ENCODE measurements at regions not wholly inside any gene's neighbourhood (a gene's known extent, or its start where the extent isn't known, plus 50 kb on each side); places are given as distances from the start of the nearest gene placed in this dataset.

DNA sequence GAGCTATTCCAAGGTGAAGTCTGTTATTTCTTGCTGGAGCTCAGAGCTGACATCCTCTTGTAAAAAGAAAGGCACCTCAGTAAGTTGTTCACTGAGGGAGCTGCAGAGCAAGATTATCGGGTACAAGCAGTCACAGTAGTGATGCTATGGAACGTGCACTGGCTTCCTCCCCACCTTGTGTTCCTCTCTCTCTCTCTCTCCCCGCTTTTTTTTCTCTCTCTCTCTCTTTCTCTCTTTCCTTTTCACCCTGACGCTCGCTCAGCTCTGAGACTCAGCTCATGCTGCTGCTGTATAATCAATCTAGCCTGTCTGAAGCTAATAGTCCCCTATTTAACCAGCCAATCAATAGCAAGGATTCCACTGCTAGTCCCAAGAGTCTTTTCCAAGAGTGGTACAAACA is 587.6 kb upstream of the CDH18 start:
- Histone ChIP-seq H3K4me3 (no peak overlapping the region), H3K4me1 (no peaks in the 10 kb centered on the region), H3K27ac (no peak overlapping the region), H3K27me3 (no peaks in the 10 kb centered on the region), H3K36me3 (no peaks in the 10 kb centered on the region), H3K9me3 (no peaks in the 10 kb centered on the region)
- no peak for ATAC-seq
- WGBS, 2 donors (ENCODE audit: low coverage in 1 of 2), result 10 to 35% methylated on average over 5 of the region's 5 CpGs
- TF ChIP-seq POLR2A (IDR thresholded peaks at IDR 0.05) (no peak), POLR2AphosphoS5 (IDR thresholded peaks at IDR 0.05) (no peak), EP300 (IDR thresholded peaks at IDR 0.05) (no peak)
- TF ChIP-seq, protein P1, sequence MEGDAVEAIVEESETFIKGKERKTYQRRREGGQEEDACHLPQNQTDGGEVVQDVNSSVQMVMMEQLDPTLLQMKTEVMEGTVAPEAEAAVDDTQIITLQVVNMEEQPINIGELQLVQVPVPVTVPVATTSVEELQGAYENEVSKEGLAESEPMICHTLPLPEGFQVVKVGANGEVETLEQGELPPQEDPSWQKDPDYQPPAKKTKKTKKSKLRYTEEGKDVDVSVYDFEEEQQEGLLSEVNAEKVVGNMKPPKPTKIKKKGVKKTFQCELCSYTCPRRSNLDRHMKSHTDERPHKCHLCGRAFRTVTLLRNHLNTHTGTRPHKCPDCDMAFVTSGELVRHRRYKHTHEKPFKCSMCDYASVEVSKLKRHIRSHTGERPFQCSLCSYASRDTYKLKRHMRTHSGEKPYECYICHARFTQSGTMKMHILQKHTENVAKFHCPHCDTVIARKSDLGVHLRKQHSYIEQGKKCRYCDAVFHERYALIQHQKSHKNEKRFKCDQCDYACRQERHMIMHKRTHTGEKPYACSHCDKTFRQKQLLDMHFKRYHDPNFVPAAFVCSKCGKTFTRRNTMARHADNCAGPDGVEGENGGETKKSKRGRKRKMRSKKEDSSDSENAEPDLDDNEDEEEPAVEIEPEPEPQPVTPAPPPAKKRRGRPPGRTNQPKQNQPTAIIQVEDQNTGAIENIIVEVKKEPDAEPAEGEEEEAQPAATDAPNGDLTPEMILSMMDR (IDR thresholded peaks at IDR 0.05), result no peak

DNA sequence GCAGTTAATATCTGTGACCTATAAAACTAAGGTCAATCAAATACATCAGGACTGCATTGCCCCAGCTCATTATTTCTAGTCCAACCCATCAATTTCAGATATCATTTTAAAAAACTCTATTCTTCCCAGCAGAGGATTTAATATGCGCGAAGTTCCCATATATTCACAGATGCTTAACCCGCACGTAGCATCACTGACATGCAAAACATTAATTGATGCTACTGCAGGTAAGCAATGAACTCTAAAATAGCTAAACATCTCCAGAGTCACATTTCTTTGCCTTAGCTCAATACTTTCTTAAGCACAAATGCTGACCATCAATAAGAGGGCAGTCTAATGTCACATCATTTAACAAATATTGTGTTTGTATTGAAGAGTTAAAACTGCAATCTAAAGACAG is 586.6 kb upstream of the CDH18 start:
- TF ChIP-seq, protein P1 (IDR thresholded peaks at IDR 0.05), result no peak
- TF ChIP-seq POLR2A (IDR thresholded peaks at IDR 0.05) (no peak), POLR2AphosphoS5 (IDR thresholded peaks at IDR 0.05) (no peak), EP300 (IDR thresholded peaks at IDR 0.05) (no peak)
- Histone ChIP-seq H3K4me3 (no peak overlapping the region), H3K4me1 (no peaks in the 10 kb centered on the region), H3K27me3 (no peaks in the 10 kb centered on the region), H3K27ac (no peak overlapping the region), H3K36me3 (no peaks in the 10 kb centered on the region), H3K9me3 (no peaks in the 10 kb centered on the region)
- ATAC-seq, result no peak
- 92 to 98% methylated on average over 4 of the region's 4 CpGs for WGBS, 2 donors (ENCODE audit: low coverage in 1 of 2)

DNA sequence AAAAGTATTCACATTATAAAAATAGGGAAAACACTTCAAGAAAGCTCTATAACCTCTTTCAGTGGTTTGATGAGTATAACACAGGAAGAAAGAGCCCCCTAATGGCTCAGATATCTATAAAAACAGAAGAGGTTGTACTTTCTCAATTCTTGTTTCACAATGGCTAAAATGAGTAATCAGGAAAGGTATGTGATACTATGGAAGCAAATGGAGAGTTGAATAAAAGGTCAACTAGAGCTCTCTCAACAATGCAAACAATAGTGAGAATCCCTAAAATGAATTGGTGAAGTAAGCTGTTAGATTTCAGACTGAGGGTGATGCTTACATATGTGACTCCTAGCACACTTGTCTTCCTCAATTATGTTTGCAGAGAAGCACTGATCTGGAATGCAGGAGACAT is 584.6 kb upstream of the CDH18 start:
- TF ChIP-seq, protein P1 (IDR thresholded peaks at IDR 0.05), result no peak
- TF ChIP-seq EP300 (IDR thresholded peaks at IDR 0.05) (no peak), POLR2AphosphoS5 (IDR thresholded peaks at IDR 0.05) (no peak), POLR2A (IDR thresholded peaks at IDR 0.05) (no peak)
- no peak for ATAC-seq
- Histone ChIP-seq H3K4me3 (no peak overlapping the region), H3K36me3 (no peaks in the 10 kb centered on the region), H3K9me3 (no peaks in the 10 kb centered on the region), H3K4me1 (no peaks in the 10 kb centered on the region), H3K27me3 (no peaks in the 10 kb centered on the region), H3K27ac (no peak overlapping the region)

GRCh38 chr5:20570486-20570885 is 582.5 kb upstream of the CDH18 start:
- no peak overlapping the region for H3K27ac ChIP-seq
- H3K27me3 ChIP-seq, result no peaks in the 10 kb centered on the region
- H3K4me1 ChIP-seq, result no peaks in the 10 kb centered on the region
- no peak for ATAC-seq
- H3K9me3 ChIP-seq, result no peaks in the 10 kb centered on the region
- no peak for TF ChIP-seq EP300 (IDR thresholded peaks at IDR 0.05)
- TF ChIP-seq POLR2AphosphoS5 (IDR thresholded peaks at IDR 0.05), result no peak
- no peak for TF ChIP-seq POLR2A (IDR thresholded peaks at IDR 0.05)
- TF ChIP-seq, protein P1 (IDR thresholded peaks at IDR 0.05), result no peak
- H3K36me3 ChIP-seq, result no peaks in the 10 kb centered on the region
- no peak overlapping the region for H3K4me3 ChIP-seq

GRCh38 chr5:20562544-20562943 is 574.5 kb upstream of the CDH18 start:
- WGBS, 2 donors (ENCODE audit: low coverage in 1 of 2), result 86 to 89% methylated on average over 4 of the region's 4 CpGs
- Histone ChIP-seq H3K27ac (no peak overlapping the region), H3K9me3 (no peaks in the 10 kb centered on the region), H3K4me3 (no peak overlapping the region), H3K27me3 (no peaks in the 10 kb centered on the region), H3K4me1 (no peaks in the 10 kb centered on the region), H3K36me3 (no peaks in the 10 kb centered on the region)
- no peak for ATAC-seq
- TF ChIP-seq POLR2A (IDR thresholded peaks at IDR 0.05) (no peak), POLR2AphosphoS5 (IDR thresholded peaks at IDR 0.05) (no peak), EP300 (IDR thresholded peaks at IDR 0.05) (no peak)
- TF ChIP-seq, protein P1 (IDR thresholded peaks at IDR 0.05), result no peak
